ENCODE measurements at regions not wholly inside any gene's neighbourhood (a gene's known extent, or its start where the extent isn't known, plus 50 kb on each side); places are given as distances from the start of the nearest gene placed in this dataset.

- TF ChIP-seq CTCF (IDR thresholded peaks at IDR 0.05; ENCODE audit: low read length): no peak
- TF ChIP-seq EZH2 (IDR thresholded peaks at IDR 0.05; ENCODE audit: borderline replicate concordance, low read length): no peak
Measured at GRCh38 chr13:40221131-40221459, 445.3 kb downstream of the FOXO1 start.
